Kidney glomerular epithelial cell (primary cell): ENCODE measurements at regions not wholly inside any gene's neighbourhood (a gene's known extent, or its start where the extent isn't known, plus 50 kb on each side); places are given as distances from the start of the nearest gene placed in this dataset.
"Not testable (repeated sequence)": the region's sequence is repeated elsewhere in the genome, so short reads cannot be mapped to it uniquely, and the experiment has no call there.

Experiments used
- DNase-seq: peaks from one replicate; lab custom pipeline; 2025; lab: John Stamatoyannopoulos, UW

- no peak for DNase-seq
Measured at GRCh38 chr10:62590306-62590705, 214.2 kb upstream of the ADO start.

GRCh38 chr10:62594093-62594520, 210.4 kb upstream of the ADO start:
- peak; percentile 29 for DNase-seq

GRCh38 chr10:62597226-62597625, 207.3 kb upstream of the ADO start:
- DNase-seq = no peak

- DNase-seq = no peak
Measured at GRCh38 chr10:62599161-62599560, 205.4 kb upstream of the ADO start.

GRCh38 chr10:62606551-62606950, 198.0 kb upstream of the ADO start:
- DNase-seq = not testable (repeated sequence)

GRCh38 chr10:62608189-62608875, 196.2 kb upstream of the ADO start:
- DNase-seq = not testable (repeated sequence)

GRCh38 chr10:62610649-62611229, 193.8 kb upstream of the ADO start:
- DNase-seq = peak; percentile 47

- peak; percentile 9 for DNase-seq
Measured at GRCh38 chr10:62613424-62613823, 191.1 kb upstream of the ADO start.

GRCh38 chr10:62613859-62614258, 190.7 kb upstream of the ADO start:
- DNase-seq = no peak

- peak; percentile 18 for DNase-seq
Measured at GRCh38 chr10:62614389-62615157, 189.9 kb upstream of the ADO start.

- no peak for DNase-seq
Measured at GRCh38 chr10:62616885-62617590, 187.5 kb upstream of the ADO start.

- DNase-seq = no peak
Measured at GRCh38 chr10:62617652-62618051, 186.9 kb upstream of the ADO start.

- DNase-seq = no peak
Measured at GRCh38 chr10:62618054-62618453, 186.5 kb upstream of the ADO start.

- DNase-seq = no peak
Measured at GRCh38 chr10:62618576-62619412, 185.7 kb upstream of the ADO start.

GRCh38 chr10:62619413-62619738, 185.1 kb upstream of the ADO start:
- no peak for DNase-seq

- DNase-seq = no peak
Measured at GRCh38 chr10:62620491-62620890, 184.0 kb upstream of the ADO start.

GRCh38 chr10:62623223-62623622, 181.3 kb upstream of the ADO start:
- DNase-seq = no peak

GRCh38 chr10:62625484-62625883, 179.0 kb upstream of the ADO start:
- no peak for DNase-seq

- no peak for DNase-seq
Measured at GRCh38 chr10:62626079-62626478, 178.4 kb upstream of the ADO start.

- peak; percentile 11 for DNase-seq
Measured at GRCh38 chr10:62626817-62627216, 177.7 kb upstream of the ADO start.

GRCh38 chr10:62627983-62628382, 176.5 kb upstream of the ADO start:
- no peak for DNase-seq

- no peak for DNase-seq
Measured at GRCh38 chr10:62631241-62631640, 173.3 kb upstream of the ADO start.
